ENCODE measurements at regions not wholly inside any gene's neighbourhood (a gene's known extent, or its start where the extent isn't known, plus 50 kb on each side); places are given as distances from the start of the nearest gene placed in this dataset.
"Not testable (repeated sequence)": the region's sequence is repeated elsewhere in the genome, so short reads cannot be mapped to it uniquely, and the experiment has no call there.

DNA sequence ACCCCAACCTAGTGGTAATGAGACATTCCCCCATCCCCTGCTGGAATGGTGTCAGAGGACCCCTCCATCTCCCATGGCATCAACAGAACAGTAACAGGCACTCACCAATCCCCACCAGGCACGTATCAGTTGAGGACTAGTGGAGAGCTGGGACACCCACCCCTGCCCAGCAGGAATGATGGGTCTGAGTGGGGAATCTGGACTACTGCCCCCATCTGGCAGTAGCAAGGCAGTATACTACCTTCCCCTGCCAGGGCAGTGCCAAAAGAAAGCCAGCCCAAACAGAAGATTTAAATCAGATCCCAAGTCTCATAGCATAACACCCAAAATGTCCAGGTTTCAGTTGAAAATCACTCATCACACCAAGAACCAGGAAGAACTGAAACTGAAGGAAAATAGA lies 111.2 kb upstream of the NBPF12 start:
- not testable (repeated sequence) for H4K8ac ChIP-seq (replicated peaks; ENCODE audit: insufficient read length, low read depth, low read length); H3K27ac ChIP-seq (ENCODE audit: insufficient read length, low read depth, low read length); H3K79me2 ChIP-seq (ENCODE audit: insufficient read depth, low read length); H3K4ac ChIP-seq (ENCODE audit: low read depth, low read length); H2BK5ac ChIP-seq (ENCODE audit: insufficient read length, low read length); H3K18ac ChIP-seq (ENCODE audit: insufficient read length, low read depth, low read length); H3K4me2 ChIP-seq (ENCODE audit: insufficient read depth, insufficient read length, low read length); H3K4me1 ChIP-seq (ENCODE audit: insufficient read depth, low read length); H3K36me3 Mint-ChIP-seq (ENCODE audit: insufficient read depth in 1 of 3, low read depth in 3 of 3); H2BK15ac ChIP-seq (ENCODE audit: low read depth, low read length); H3K14ac ChIP-seq (ENCODE audit: insufficient read depth, low read length); H3K27me3 ChIP-seq (ENCODE audit: insufficient read depth, low read length); H4K5ac ChIP-seq (ENCODE audit: insufficient read length, low read depth, low read length); H3K27ac Mint-ChIP-seq; H3K9me3 Mint-ChIP-seq; H2BK20ac ChIP-seq (ENCODE audit: low read depth, low read length, poor library complexity, severe bottlenecking); H3K27me3 Mint-ChIP-seq (ENCODE audit: low read depth); H3K79me1 ChIP-seq (ENCODE audit: insufficient read depth, low read depth, low read length, poor library complexity, severe bottlenecking); H2AK5ac ChIP-seq (ENCODE audit: insufficient read length, low read length); H3K56ac ChIP-seq (ENCODE audit: insufficient read length, low read depth, low read length); H3K4me1 Mint-ChIP-seq; H2BK120ac ChIP-seq (ENCODE audit: low read depth, low read length, poor library complexity, severe bottlenecking); H4K91ac ChIP-seq (ENCODE audit: insufficient read length, low read depth, low read length); H2BK12ac ChIP-seq (ENCODE audit: insufficient read length, low read depth, low read length); H3K9ac ChIP-seq (ENCODE audit: extremely low read depth, insufficient read length, low read length); H3K23me2 ChIP-seq (ENCODE audit: insufficient read length, low read depth, low read length, poor library complexity, severe bottlenecking); H2AFZ ChIP-seq (ENCODE audit: low read length); H3K9me3 ChIP-seq (ENCODE audit: control insufficient read depth, low read depth, low read length); H3T11ph ChIP-seq (ENCODE audit: low read length); H3K4me3 Mint-ChIP-seq; H4K20me1 ChIP-seq (ENCODE audit: control insufficient read depth, insufficient read depth, insufficient read length); H3K23ac ChIP-seq (ENCODE audit: insufficient read length, low read depth, low read length); DNase-seq
- no CpG with 5 or more reads among the region's 1 CpG for WGBS (ENCODE audit: extremely low coverage, insufficient read length, low lambda C conversion rate)

GRCh38 chr1:146794236-146794635 lies 143.9 kb upstream of the NBPF12 start:
- not testable (repeated sequence) for H3K4me1 ChIP-seq (ENCODE audit: insufficient read depth, low read length); H3T11ph ChIP-seq (ENCODE audit: low read length); H2BK120ac ChIP-seq (ENCODE audit: low read depth, low read length, poor library complexity, severe bottlenecking); H3K36me3 Mint-ChIP-seq (ENCODE audit: insufficient read depth in 1 of 3, low read depth in 3 of 3); H3K27ac Mint-ChIP-seq; H3K79me1 ChIP-seq (ENCODE audit: insufficient read depth, low read depth, low read length, poor library complexity, severe bottlenecking); H3K4me3 Mint-ChIP-seq; H2AK5ac ChIP-seq (ENCODE audit: insufficient read length, low read length); H3K14ac ChIP-seq (ENCODE audit: insufficient read depth, low read length); H3K23ac ChIP-seq (ENCODE audit: insufficient read length, low read depth, low read length); H2AFZ ChIP-seq (ENCODE audit: low read length); H3K23me2 ChIP-seq (ENCODE audit: insufficient read length, low read depth, low read length, poor library complexity, severe bottlenecking); H3K27me3 Mint-ChIP-seq (ENCODE audit: low read depth); H3K9me3 Mint-ChIP-seq; H3K18ac ChIP-seq (ENCODE audit: insufficient read length, low read depth, low read length); H4K20me1 ChIP-seq (ENCODE audit: control insufficient read depth, insufficient read depth, insufficient read length); H3K56ac ChIP-seq (ENCODE audit: insufficient read length, low read depth, low read length); H3K4ac ChIP-seq (ENCODE audit: low read depth, low read length); H3K4me1 Mint-ChIP-seq; H3K27ac ChIP-seq (ENCODE audit: insufficient read length, low read depth, low read length); H3K4me2 ChIP-seq (ENCODE audit: insufficient read depth, insufficient read length, low read length); H2BK20ac ChIP-seq (ENCODE audit: low read depth, low read length, poor library complexity, severe bottlenecking); H2BK12ac ChIP-seq (ENCODE audit: insufficient read length, low read depth, low read length); H4K8ac ChIP-seq (replicated peaks; ENCODE audit: insufficient read length, low read depth, low read length); H3K27me3 ChIP-seq (ENCODE audit: insufficient read depth, low read length); H3K9ac ChIP-seq (ENCODE audit: extremely low read depth, insufficient read length, low read length); H2BK15ac ChIP-seq (ENCODE audit: low read depth, low read length); H2BK5ac ChIP-seq (ENCODE audit: insufficient read length, low read length); DNase-seq; H3K79me2 ChIP-seq (ENCODE audit: insufficient read depth, low read length); H4K5ac ChIP-seq (ENCODE audit: insufficient read length, low read depth, low read length); H3K9me3 ChIP-seq (ENCODE audit: control insufficient read depth, low read depth, low read length); H4K91ac ChIP-seq (ENCODE audit: insufficient read length, low read depth, low read length)
- WGBS (ENCODE audit: extremely low coverage, insufficient read length, low lambda C conversion rate), result no CpG with 5 or more reads among the region's 19 CpGs

- not testable (repeated sequence) for H3K36me3 Mint-ChIP-seq (ENCODE audit: insufficient read depth in 1 of 3, low read depth in 3 of 3); H3K27ac ChIP-seq (ENCODE audit: insufficient read length, low read depth, low read length); H3K9me3 ChIP-seq (ENCODE audit: control insufficient read depth, low read depth, low read length); H3K9me3 Mint-ChIP-seq; H2BK20ac ChIP-seq (ENCODE audit: low read depth, low read length, poor library complexity, severe bottlenecking); H3K23ac ChIP-seq (ENCODE audit: insufficient read length, low read depth, low read length); H3K27ac Mint-ChIP-seq; H3K14ac ChIP-seq (ENCODE audit: insufficient read depth, low read length); H2BK12ac ChIP-seq (ENCODE audit: insufficient read length, low read depth, low read length); H3K4ac ChIP-seq (ENCODE audit: low read depth, low read length); DNase-seq; H4K5ac ChIP-seq (ENCODE audit: insufficient read length, low read depth, low read length); H3K27me3 ChIP-seq (ENCODE audit: insufficient read depth, low read length); H3K4me1 ChIP-seq (ENCODE audit: insufficient read depth, low read length); H2AK5ac ChIP-seq (ENCODE audit: insufficient read length, low read length); H3K27me3 Mint-ChIP-seq (ENCODE audit: low read depth); H3K4me2 ChIP-seq (ENCODE audit: insufficient read depth, insufficient read length, low read length); H3K79me1 ChIP-seq (ENCODE audit: insufficient read depth, low read depth, low read length, poor library complexity, severe bottlenecking); H4K8ac ChIP-seq (replicated peaks; ENCODE audit: insufficient read length, low read depth, low read length); H2BK15ac ChIP-seq (ENCODE audit: low read depth, low read length); H3T11ph ChIP-seq (ENCODE audit: low read length); H3K4me1 Mint-ChIP-seq; H3K79me2 ChIP-seq (ENCODE audit: insufficient read depth, low read length); H2BK5ac ChIP-seq (ENCODE audit: insufficient read length, low read length); H2BK120ac ChIP-seq (ENCODE audit: low read depth, low read length, poor library complexity, severe bottlenecking); H3K9ac ChIP-seq (ENCODE audit: extremely low read depth, insufficient read length, low read length); H3K4me3 Mint-ChIP-seq; H3K18ac ChIP-seq (ENCODE audit: insufficient read length, low read depth, low read length); H3K56ac ChIP-seq (ENCODE audit: insufficient read length, low read depth, low read length); H4K91ac ChIP-seq (ENCODE audit: insufficient read length, low read depth, low read length); H3K23me2 ChIP-seq (ENCODE audit: insufficient read length, low read depth, low read length, poor library complexity, severe bottlenecking); H2AFZ ChIP-seq (ENCODE audit: low read length); H4K20me1 ChIP-seq (ENCODE audit: control insufficient read depth, insufficient read depth, insufficient read length)
- no CpG with 5 or more reads among the region's 5 CpGs for WGBS (ENCODE audit: extremely low coverage, insufficient read length, low lambda C conversion rate)
Observed at GRCh38 chr1:146792725-146793124, 145.4 kb upstream of the NBPF12 start.
